Esophagus muscularis mucosa (tissue), 4 donors: ENCODE measurements at regions not wholly inside any gene's neighbourhood (a gene's known extent, or its start where the extent isn't known, plus 50 kb on each side); places are given as distances from the start of the nearest gene placed in this dataset.

ENCODE experiments used
- CTCF ChIP-seq, 3 experiments: fragments of 200-600 bp in 2 of 3; fragments of 450-650 bp in 1 of 3; sonication (generic) in 2 of 3; IDR thresholded peaks; one replicate each; pipeline ENCODE4 v1.5.1; 2017 to 2019; ENCODE audit warnings: antibody characterized with exemption in 3 of 3, mild to moderate bottlenecking in 2 of 3, moderate library complexity in 1 of 3
- EP300 ChIP-seq: sonication (generic); formaldehyde crosslinking; IDR thresholded peaks from one replicate; pipeline ENCODE4 v1.6.1; 2017; ENCODE audit warnings: antibody characterized with exemption
- POLR2AphosphoS5 ChIP-seq, 2 donors: sonication (generic); formaldehyde crosslinking; IDR thresholded peaks; one replicate each; pipeline ENCODE4 v1.6.1; 2017; ENCODE audit warnings: antibody characterized with exemption in 2 of 2

GRCh38 chr18:68040198-68040597 lies 523.7 kb upstream of the DSEL start:
- TF ChIP-seq CTCF (IDR thresholded peaks at IDR 0.05) (no peak), EP300 (no peak), POLR2AphosphoS5 (IDR thresholded peaks at IDR 0.05) (no peak)
